ENCODE measurements at regions not wholly inside any gene's neighbourhood (a gene's known extent, or its start where the extent isn't known, plus 50 kb on each side); places are given as distances from the start of the nearest gene placed in this dataset.
A peak's percentile ranks its signal among the peaks of the same experiment; 100 is the strongest.
"Not testable (repeated sequence)": the region's sequence is repeated elsewhere in the genome, so short reads cannot be mapped to it uniquely, and the experiment has no call there.

DNA sequence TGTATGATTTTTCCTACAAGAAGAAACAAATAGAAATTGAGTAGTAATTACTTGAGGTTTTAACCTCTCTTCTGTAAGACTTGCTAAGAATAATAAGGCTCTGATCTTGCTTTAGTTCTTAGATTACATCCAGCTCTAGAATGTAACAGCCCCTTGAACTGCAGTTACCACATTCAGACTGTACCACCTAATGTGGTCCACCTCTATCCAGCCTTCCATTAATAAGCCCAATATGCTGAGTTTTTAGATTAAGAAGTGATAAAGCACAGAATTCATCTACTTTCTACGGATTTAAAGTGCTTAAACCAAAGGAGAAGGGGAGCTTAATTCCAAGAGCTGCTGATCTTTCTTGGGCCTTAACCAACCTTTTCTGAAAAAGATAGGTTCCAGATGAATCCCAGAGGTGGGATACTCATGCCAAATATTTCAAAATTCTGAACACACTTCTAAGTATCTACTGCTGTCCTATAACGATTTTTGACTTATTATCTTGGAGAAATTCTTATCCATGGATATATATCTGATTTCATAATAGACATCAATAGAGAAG, 131.5 kb downstream of the ZNF608 start:
- no peak for DNase-seq

DNA sequence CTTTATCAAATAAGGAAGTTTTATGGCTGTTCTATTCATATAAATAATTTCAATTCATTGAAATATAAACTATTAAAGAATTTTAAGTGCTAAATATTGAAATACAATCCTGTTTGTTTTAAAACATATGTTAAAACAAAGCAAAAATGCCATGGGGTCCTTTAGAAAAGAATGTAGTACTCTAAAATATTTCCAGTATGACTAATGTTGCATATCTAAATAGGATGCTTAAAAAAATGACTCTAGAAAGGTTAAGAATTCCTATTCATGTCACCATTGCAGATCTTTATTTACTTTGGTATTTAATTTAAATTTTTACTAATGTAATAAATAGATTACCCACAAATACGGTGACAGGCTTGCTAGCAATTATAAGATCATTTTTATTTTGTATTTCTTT, 132.3 kb downstream of the ZNF608 start:
- no peak for DNase-seq

DNA sequence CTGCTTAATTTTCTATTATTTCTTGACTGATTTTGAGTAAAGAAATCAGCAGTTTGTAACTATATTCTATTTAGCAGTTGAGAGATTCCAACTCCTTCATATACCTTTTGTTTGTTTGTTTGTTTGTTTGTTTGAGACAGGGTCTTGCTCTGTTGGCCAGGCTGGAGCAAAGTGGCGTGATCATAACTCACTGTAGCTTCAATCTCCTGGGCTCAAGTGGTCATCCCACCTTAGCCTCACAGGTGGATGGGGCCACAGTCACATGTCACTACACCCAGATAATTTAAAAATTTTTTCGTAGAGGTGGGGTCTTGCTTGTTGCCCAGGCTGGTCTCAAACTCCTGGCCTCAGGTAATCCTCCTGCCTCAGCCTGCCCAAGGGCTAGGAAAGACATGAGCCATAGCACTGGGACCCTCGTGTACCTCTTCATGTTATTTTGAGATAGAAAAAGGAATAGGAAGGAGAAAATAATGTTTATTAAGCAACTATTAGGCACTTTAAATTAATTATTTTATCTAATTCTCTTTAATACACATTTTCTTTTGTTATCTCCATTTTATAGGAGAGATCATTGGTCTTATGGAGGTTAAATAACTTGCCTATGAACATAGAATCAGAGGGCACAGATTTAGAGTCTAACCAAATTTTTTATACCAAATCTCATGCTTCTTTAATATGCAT, 133.0 kb downstream of the ZNF608 start:
- no peak for DNase-seq

DNA sequence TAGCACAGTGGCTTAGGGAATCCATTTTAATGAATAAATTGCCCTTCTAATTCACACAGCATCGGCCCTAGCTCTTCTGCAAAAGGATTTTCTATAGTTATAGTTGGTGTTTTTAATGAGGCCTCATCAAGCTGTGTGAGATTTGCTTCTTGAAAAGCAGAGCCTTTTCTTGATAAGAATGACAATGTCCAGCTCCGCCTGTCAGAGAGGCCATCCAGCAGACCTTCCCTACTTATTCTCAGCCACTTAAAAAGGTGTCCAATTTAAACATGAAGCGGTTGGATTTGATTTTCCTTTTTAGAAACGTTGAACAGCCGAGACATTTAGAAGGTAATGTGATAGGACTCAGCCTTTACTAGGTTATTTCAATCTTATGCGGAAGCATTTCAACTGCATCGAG, 134.4 kb downstream of the ZNF608 start:
- no peak for DNase-seq

DNA sequence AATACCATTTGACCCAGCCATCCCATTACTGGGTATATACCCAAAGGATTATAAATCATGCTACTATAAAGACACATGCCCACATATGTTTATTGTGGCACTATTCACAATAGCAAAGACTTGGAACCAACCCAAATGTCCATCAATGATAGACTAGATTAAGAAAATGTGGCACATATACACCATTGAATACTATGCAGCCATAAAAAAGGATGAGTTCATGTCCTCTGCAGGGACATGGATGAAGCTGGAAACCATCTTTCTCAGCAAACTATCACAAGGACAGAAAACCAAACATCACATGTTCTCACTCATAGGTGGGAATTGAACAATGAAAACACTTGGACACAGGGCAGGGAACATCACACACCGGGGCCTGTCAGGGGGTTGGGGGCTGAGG, 135.2 kb downstream of the ZNF608 start:
- not testable (repeated sequence) for DNase-seq

DNA sequence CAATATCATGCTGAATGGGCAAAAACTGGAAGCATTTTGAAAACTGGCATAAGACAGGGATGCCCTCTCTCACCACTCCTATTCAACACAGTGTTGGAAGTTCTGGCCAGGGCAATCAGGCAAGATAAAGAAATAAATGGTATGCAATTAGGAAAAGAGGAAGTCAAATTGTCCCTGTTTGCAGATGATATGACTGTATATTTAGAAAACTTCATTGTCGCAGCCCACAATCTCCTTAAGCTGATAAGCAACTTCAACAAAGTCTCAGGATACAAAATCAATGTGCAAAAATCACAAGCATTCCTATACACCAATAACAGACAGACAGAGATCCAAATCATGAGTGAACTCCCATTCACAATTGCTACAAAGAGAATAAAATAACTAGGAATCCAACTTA, 136.8 kb downstream of the ZNF608 start:
- DNase-seq: not testable (repeated sequence)

DNA sequence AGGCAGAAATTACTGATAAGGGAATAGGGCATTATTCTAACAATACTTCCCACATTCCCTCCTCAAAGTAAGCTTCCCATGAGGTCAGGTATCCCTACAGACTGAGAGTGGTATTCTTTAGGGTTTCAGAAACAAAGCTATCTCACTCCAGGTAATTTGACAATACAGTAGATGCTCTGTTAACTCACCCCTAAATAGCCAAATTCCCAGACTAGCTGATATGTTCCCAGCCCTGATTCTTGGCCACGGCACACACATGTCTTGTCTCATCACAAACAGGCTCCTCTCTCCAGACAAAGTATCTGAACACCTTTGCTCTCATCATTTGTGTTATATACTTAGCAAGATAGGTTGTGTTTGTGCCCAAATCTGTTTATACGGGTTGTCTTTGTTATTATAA, 139.9 kb downstream of the ZNF608 start:
- DNase-seq: no peak

DNA sequence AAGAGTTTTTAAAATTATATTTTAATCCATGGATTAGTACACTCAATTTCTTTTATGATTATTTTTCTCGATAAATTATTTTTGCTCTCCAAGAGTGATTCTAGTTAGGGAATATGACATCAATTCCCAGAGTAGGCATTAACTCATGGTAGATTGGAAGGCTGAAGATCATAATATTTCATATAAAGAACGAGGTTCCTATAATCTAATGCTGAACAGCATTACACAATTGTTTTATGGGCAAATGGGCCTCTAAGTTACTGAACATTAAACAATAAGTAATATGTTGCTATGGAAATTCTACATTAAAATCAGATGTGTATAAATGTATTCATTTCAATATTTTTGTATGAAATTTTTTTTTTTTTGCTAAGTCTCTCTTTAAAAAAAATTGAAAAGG, 140.3 kb downstream of the ZNF608 start:
- DNase-seq: no peak

DNA sequence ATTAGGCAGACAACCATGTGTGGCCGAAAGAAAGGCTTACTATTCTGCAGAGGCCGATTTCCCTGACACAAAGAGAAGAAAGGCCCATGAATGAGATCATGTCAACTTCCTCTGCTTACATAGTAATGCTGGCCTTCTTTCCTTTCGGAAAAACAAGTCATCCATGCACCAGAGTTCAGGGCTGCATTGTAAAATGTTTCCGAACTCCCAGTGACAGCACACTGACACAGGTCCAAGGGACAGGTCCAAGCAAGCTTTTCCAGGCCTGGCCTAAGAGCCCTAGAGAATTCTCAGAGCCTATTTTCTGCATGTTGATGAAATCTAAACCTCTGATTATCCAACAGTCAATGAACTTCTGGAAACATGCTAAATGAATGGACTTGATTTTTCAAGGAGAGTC, 140.9 kb downstream of the ZNF608 start:
- DNase-seq: no peak

DNA sequence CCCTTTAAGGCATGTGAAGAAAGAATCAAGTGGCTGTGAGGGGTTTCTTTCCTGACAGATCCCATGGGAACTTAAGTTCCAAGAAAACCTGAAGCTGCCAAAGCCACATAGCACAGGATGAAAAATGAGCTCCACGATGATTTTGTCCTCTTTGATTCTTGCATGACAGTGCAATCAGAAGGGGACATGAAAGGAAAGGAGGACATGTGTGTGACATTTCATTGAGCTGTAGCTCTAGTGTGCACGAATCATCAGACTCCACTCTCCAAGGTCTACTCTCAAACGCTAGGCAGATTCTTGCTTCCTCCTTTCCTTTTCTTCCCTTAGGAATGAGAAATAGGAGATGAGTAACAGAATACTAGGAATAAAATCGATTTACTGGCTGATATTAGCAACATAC, 142.0 kb downstream of the ZNF608 start:
- no peak for DNase-seq

DNA sequence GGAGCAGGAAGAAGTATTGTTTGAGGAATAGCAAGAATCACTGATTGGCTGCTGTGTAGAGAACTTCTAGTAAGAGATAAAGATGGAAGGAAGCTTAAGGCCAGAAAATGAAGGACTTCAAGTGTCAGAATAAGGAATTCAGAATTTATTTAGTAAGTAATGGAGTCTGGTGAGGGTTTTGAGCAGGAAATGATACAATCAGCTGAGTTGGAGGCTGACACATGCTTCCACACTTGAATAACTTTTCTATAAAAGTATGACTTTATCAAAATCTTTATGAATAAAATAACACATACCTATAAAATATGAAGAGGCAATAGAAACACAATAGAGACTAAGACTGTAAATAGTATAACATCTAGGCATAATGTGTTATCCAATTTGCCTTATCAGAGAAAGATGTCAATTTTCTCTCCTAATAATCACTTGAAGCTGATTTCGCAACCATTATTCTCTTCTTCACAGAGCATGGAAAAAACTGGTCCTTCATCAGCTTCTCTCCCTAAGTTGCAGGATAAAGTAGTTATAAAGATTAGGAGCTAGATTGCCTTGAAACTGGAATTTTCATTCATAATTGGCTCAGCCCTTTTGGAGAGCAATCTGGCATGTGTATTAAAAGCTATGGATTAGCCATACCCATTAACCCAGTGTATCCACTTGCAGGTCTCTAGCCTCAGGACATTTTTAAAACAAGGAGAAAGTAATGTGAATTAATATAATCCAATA, 143.4 kb downstream of the ZNF608 start:
- no peak for DNase-seq

DNA sequence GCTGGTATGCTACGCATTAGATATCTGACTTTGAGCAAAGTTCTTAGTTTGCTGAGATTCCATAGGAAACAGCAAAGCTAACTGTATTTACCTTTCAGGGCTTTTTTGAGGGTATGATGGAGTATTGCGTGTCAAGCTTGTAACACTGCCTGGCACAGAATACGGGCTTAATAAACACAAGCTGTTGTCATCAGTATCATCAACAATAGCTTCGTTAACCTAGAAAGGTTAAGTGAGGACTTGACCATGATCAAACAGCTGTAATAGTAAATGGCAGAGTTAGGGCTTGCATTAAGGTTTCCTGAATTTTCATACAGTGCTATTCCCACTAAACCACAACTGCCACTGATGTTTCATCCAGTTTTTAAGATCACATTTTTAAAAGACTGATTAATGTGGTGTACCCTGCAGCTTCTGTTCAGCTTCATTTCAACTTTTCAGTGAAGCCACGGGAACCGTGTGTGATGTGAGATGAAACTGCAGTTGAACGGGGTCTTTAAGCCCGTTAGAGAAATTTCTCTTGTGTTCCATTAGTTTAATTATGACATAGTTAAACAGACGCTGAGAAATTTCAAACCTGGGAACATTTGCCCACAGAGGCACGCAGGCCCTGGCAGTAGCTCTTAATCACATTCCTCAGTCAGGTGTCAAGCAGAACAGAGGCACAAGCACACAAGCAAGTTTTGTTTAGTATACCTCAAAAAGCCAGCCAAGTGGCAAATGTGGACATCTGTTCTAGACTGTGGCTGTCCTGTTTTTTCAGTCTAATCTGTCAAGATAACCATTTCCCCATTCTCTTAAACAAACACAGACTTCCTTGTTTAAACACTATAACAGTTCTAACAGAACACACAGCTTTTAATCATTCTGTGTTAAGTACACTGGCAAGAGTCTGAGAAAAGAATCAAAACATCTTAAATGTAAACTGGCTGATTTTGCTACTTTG, 147.1 kb downstream of the ZNF608 start:
- DNase-seq: peak in 1 of 2 donors; percentile 36

DNA sequence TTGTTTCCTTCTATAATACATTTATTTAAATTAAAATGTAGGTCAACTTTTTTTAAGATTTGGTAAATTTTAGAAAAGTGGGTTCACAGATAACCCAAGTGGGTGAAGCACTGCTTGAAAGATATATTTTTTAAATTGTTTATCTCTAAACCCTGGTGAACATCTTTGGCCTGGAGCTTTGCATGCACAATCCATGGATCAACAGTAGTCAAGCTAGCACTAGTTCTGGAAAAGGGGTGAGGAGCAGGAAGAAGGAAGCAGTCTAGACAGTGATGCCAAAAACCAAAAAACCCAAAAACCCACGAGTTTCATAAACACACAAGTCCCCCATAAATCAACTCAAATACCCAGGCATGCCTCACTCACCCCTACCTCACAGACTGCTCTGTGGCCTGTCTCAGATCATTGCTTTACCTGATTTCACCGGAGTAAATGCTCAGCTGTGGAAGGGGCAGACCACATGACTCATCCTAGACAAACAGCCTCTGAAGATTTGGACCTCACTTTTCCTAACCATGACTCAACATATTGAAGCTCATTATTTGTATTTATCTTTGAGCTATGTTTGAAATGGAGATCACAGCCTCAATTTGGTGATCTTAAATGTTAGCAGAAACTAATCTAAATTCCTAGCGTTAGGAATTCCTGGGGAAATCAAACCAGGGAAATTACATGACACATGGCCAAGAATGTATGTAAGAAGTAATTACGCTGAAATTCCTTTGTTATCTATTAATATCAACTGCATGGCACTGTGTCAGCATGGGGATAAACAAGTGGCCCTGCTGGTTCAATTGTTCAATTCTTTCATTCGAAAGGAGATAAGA, 149.6 kb downstream of the ZNF608 start:
- no peak for DNase-seq

DNA sequence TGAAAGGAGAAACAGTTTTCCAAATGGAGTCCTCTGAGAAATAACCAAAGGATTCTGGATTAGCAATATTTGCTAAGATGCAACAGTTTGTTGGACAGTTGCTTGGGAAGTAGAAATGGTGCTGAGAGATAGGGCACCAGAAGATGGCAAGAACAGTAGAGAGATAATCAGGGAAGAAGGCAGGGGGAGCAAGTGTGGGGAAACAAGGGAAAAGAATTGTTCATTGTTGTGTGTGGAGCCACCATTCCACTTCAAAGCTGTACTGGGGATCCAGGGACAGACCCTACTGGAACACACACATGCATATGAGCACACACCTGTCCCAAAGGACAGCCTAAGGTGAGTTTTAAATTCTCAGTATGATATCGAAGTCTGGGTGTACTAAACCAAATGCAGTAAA, 152.5 kb downstream of the ZNF608 start:
- no peak for DNase-seq

DNA sequence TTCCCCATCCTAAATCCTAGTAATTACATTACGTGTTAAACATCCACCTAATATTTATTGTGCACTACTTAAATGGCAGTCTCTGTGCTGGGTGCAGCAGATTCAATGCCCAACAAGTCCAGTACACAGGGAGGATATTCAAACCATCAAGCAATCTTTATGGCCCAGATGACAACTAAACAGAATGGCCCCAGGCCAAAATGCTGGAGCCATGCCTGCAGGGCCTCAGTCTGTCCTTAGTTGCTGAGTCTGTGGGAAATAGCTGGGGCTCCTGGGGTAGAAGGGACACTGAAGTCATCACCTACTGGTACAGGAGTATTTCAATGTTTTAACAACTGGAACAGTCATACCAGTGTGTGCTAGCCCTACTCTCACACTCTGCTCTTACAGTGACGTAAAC, 153.5 kb downstream of the ZNF608 start:
- no peak for DNase-seq

DNA sequence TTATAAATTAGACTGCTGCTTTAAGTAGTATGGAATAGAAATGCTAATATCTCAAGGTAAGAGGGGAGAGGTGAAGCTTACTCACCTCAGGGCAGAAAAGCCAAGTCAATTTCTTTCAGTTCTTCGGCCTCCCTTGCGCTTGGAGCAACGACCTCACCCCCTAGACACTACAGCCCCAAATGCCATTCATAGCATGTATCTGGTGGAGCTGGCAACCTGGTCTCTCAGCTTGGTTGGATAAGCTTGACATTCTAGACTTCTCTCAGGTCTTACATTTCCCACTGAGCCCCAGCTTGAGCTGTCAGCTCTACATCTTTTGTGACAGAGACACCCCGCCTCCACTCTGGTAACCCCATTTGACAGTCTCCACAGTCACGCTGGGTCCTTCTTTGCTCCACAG, 154.9 kb downstream of the ZNF608 start:
- no peak for DNase-seq

DNA sequence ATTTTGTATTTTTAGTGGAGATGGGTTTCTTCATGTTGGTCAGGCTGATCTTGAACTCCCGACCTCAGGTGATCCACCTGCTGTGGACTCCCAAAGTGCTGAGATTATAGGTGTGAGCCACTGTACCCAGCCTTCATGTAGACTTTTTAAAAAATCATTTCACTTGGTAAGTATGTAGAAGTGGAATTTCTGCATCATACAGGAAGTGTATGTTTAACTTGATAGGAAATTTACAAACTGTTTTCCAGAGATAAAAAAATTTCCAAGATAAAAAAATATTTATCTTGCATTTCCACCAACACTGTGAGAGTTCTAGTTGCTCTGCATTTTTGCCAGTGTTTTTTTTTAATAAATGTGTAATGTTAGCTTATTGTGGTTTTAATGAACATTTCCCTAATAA, 155.8 kb downstream of the ZNF608 start:
- no peak for DNase-seq

DNA sequence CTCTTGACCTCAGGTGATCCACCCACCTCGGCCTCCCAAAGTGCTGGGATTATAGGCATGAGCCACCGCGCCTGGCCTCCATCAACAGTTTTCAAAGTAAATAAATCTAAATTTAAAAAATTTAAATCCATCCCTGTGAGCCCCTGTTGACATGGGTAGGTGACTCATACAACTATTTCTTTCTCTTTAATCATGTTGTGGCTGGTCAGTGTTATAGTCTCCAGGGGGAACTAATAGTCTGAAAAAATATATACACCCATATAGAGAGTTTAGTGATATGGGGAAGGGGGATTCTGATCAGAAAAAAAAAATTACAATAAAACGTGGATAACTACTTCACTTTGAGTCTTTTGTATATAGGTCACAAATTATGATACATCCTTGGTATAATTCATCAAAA, 159.2 kb downstream of the ZNF608 start:
- DNase-seq: no peak

DNA sequence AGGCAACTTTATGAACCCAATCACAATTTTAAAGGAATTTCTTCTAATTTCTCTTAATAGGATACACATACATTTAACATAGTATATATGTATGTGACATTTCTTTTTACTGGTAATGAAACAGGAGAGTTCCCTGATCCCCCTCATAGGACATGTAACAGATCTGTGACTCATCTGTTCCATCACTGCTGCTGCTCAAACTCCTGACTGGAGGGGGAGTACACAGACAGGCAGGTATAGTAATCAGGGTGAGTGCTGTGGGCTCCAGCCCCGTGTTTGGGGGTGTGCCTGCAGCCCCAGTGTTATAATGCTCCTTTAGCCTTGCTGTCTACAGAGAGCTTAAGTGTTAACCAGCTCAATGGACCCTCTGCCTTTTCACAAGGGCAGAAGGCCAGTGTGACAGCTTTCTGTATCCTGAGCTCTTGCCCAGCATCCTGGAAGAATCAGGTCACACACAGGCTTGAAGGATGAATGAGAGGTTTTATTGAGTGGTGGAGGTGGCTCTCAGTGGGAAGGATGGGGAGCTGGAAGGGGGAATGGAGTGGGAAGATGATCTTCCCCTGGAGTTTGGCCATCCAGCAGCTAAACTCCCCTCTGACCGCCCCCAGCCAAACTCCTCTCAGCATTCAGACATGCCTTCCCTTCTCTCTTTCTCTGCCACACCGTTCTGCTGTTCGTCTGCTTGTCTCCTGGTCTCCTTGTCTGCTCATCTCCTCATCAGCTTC, 161.3 kb downstream of the ZNF608 start:
- no peak for DNase-seq

DNA sequence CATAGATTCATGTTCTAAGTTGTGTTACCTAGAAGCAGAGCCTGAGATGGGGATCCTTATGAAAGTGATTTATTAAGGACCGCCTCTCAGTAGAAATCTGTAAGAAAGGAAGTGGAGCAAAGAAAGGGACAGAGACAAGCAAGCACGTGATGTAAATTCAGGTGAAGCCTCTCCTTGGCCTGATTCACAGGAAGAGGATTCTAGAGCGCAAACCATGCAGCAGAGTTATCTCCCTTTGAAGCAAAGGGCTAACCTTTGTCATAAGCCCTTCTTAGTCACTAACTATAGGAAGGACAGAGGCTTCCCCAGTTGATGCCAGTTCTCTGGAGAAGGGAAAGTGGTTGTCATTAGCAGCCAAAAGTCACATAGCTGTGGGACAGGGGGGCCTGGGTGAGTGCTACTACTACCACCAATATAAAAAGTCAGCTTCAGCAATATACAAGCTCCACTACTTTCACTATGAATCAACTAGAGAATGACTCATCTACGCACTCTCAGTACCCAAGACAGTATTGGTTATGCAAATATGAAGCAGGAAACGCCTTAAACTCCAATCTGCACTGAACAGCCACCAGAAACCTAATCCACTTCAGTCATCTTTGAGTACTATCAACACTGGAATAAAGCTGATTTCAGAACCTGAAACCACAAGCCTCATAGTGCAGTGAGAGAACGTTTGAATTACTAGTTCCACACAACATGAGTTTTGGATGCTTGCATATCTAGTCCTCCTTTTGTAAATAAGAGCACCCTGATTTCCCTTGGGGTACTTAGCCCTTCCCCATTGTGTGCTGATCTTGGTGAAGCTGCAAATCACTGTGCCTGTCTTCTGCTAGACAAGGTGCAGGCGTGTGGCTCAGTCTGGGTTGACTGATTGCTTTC, 162.7 kb downstream of the ZNF608 start:
- peak; percentile 15 to 16 for DNase-seq

DNA sequence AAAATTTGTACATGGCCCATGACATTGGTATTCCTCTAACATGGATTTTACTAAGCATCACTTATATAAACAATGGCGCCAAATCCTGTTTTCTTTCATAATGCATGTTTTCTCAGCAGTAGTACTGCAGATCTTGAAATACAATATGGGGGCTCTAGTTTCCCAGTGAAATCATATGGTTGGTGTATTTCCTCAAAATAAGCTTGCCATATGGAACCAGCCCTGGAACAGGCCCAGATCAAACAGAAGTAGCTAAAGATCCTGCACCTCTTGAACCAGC, 163.9 kb downstream of the ZNF608 start:
- DNase-seq: no peak

Data from CD4-positive, alpha-beta T cell treated with Interleukin-4 for 1 hour (primary cell).